IMR-90 (cell line): ENCODE measurements at regions not wholly inside any gene's neighbourhood (a gene's known extent, or its start where the extent isn't known, plus 50 kb on each side); places are given as distances from the start of the nearest gene placed in this dataset.

Source experiments
- ATAC-seq: fragments of 200-7000 bp; cut with Tn5 transposase; 2 replicates; pipeline ENCODE4 v1.9.1; 2020; ENCODE audit warnings: low read depth, mild to moderate bottlenecking, moderate library complexity
- BruUV-seq: library from RNA; stranded (reverse); fragments of 400-500 nt; replicated peaks from 2 replicates; lab custom pipeline; 2021; lab: Mats Ljungman, UMichigan
- CTCF ChIA-PET: fragments of 300-600 bp; formaldehyde crosslinking; extraction: SDS; loops from one replicate; lab custom pipeline; 2021; ENCODE audit warnings: antibody characterized with exemption; lab: Yijun Ruan, JAX
- POLR2A ChIA-PET: fragments of 300-600 bp; sonication (Branson Sonifier 250); formaldehyde crosslinking; loops from one replicate; lab custom pipeline; 2022; ENCODE audit warnings: antibody characterized with exemption; ENCODE audit not compliant: unreplicated experiment; lab: Charles Lee
- DNase-seq: peaks from one replicate; pipeline ENCODE4 v3.0.0; 2013
- H2AFZ ChIP-seq: replicated peaks from 2 replicates; pipeline ENCODE3; 2013; ENCODE audit warnings: low read length, mild to moderate bottlenecking; ENCODE audit not compliant: poor library complexity
- H2AK5ac ChIP-seq: 2 replicates; pipeline ENCODE4 v1.6.1; 2013; ENCODE audit warnings: low read depth, low read length, inconsistent platforms
- H2AK9ac ChIP-seq: replicated peaks from 2 replicates; pipeline ENCODE3; 2013; ENCODE audit warnings: mild to moderate bottlenecking, low read depth, low read length, moderate library complexity; ENCODE audit not compliant: poor library complexity
- H2BK120ac ChIP-seq: 2 replicates; pipeline ENCODE4 v1.6.1; 2013; ENCODE audit warnings: low read depth, low read length, inconsistent platforms
- H2BK15ac ChIP-seq: 3 replicates; pipeline ENCODE4 v1.6.1; 2013; ENCODE audit warnings: low read depth, low read length, inconsistent platforms
- H2BK20ac ChIP-seq: 2 replicates; pipeline ENCODE4 v1.6.1; 2013; ENCODE audit warnings: low read depth, mild to moderate bottlenecking, inconsistent platforms, low read length, moderate library complexity
- H2BK5ac ChIP-seq: 2 replicates; pipeline ENCODE4 v1.6.1; 2013; ENCODE audit warnings: mild to moderate bottlenecking, low read depth, low read length, inconsistent platforms; ENCODE audit not compliant: poor library complexity, severe bottlenecking
- H3K14ac ChIP-seq: replicated peaks from 2 replicates; pipeline ENCODE4 v1.6.1; 2013; ENCODE audit warnings: low read depth, low read length, inconsistent platforms
- H3K18ac ChIP-seq: 2 replicates; pipeline ENCODE4 v1.6.1; 2013; ENCODE audit warnings: low read depth, low read length, control low read depth
- H3K23ac ChIP-seq: 2 replicates; pipeline ENCODE4 v1.6.1; 2013; ENCODE audit warnings: low read depth, low read length, inconsistent platforms
- H3K27ac ChIP-seq: 2 replicates; pipeline ENCODE4 v1.5.1; 2013; ENCODE audit warnings: mild to moderate bottlenecking, control low read depth, low read length; ENCODE audit not compliant: insufficient read depth
- H3K27me3 ChIP-seq: 2 replicates; pipeline ENCODE4 v1.6.1; 2013; ENCODE audit warnings: low read length; ENCODE audit not compliant: control insufficient read depth, insufficient read depth
- H3K36me3 ChIP-seq: 2 replicates; pipeline ENCODE4 v1.6.1; 2013; ENCODE audit warnings: low read length, mixed read lengths; ENCODE audit not compliant: control insufficient read depth, insufficient read depth
- H3K4ac ChIP-seq: 2 replicates; pipeline ENCODE4 v1.6.1; 2013; ENCODE audit warnings: low read depth, low read length, inconsistent platforms
- H3K4me1 ChIP-seq: 2 replicates; pipeline ENCODE4 v1.6.1; 2013; ENCODE audit warnings: low read length, mixed read lengths; ENCODE audit not compliant: control insufficient read depth, insufficient read depth
- H3K4me2 ChIP-seq: 2 replicates; pipeline ENCODE4 v1.6.1; 2013; ENCODE audit warnings: low read depth, mild to moderate bottlenecking, control low read depth, low read length, moderate library complexity
- H3K4me3 ChIP-seq: 2 replicates; pipeline ENCODE4 v1.5.1; 2013; ENCODE audit warnings: low read depth, mild to moderate bottlenecking, control low read depth, low read length, moderate library complexity; ENCODE audit not compliant: insufficient read depth
- H3K56ac ChIP-seq: 2 replicates; pipeline ENCODE4 v1.6.1; 2013; ENCODE audit warnings: low read length, inconsistent platforms; ENCODE audit not compliant: insufficient read depth; ENCODE audit errors: extremely low read depth
- H3K79me1 ChIP-seq, 2 experiments: 2 replicates each; pipeline ENCODE4 v1.6.1; 2013; ENCODE audit warnings: low read length in 2 of 2, inconsistent platforms in 1 of 2, low read depth in 1 of 2
- H3K9ac ChIP-seq: 2 replicates; pipeline ENCODE4 v1.6.1; 2013; ENCODE audit warnings: low read depth, low read length, control low read depth
- H3K9me1 ChIP-seq: 2 replicates; pipeline ENCODE4 v1.6.1; 2013; ENCODE audit warnings: low read length, inconsistent platforms; ENCODE audit not compliant: insufficient read depth
- H3K9me3 ChIP-seq: 2 replicates; pipeline ENCODE4 v1.6.1; 2013; ENCODE audit warnings: low read length; ENCODE audit not compliant: control insufficient read depth, insufficient read depth
- H4K20me1 ChIP-seq: 2 replicates; pipeline ENCODE4 v1.6.1; 2013; ENCODE audit warnings: low read length, inconsistent platforms; ENCODE audit not compliant: insufficient read depth
- H4K5ac ChIP-seq: 2 replicates; pipeline ENCODE4 v1.6.1; 2013; ENCODE audit warnings: mild to moderate bottlenecking, low read depth, low read length, control low read depth
- H4K8ac ChIP-seq, 2 experiments: 2 replicates each; pipeline ENCODE4 v1.6.1; 2013; ENCODE audit warnings: low read depth in 2 of 2, low read length in 2 of 2, control low read depth in 1 of 2, inconsistent platforms in 1 of 2
- H4K91ac ChIP-seq: 2 replicates; pipeline ENCODE4 v1.6.1; 2013; ENCODE audit warnings: low read depth, low read length, inconsistent platforms; ENCODE audit not compliant: insufficient read depth
- BHLHE40 ChIP-seq: fragments of 150-350 bp; IDR thresholded peaks from 2 replicates; pipeline ENCODE4 v1.6.1; 2016; ENCODE audit warnings: mild to moderate bottlenecking, low read depth, low read length
- CEBPB ChIP-seq: IDR thresholded peaks from 2 replicates; pipeline ENCODE4 v1.6.1; 2012; ENCODE audit warnings: low read depth, low read length, improper control_type of control experiment
- CHD1 ChIP-seq: IDR thresholded peaks from 2 replicates; pipeline ENCODE4 v1.6.1; 2012; ENCODE audit warnings: low read depth, low read length, improper control_type of control experiment
- FOS ChIP-seq: fragments of 150-350 bp; IDR thresholded peaks from 2 replicates; pipeline ENCODE4 v1.6.1; 2016; ENCODE audit warnings: low read depth, low read length
- MAFK ChIP-seq: IDR thresholded peaks from 2 replicates; pipeline ENCODE4 v1.6.1; 2012; ENCODE audit warnings: low read depth, low read length, improper control_type of control experiment
- MAZ ChIP-seq: IDR thresholded peaks from 2 replicates; pipeline ENCODE4 v1.6.1; 2012; ENCODE audit warnings: low read depth, mild to moderate bottlenecking, low read length, improper control_type of control experiment, moderate library complexity, borderline replicate concordance
- MXI1 ChIP-seq: IDR thresholded peaks from 2 replicates; pipeline ENCODE4 v1.6.1; 2012; ENCODE audit warnings: low read depth, mild to moderate bottlenecking, low read length, moderate library complexity, borderline replicate concordance
- NFE2L2 ChIP-seq: fragments of 150-350 bp; IDR thresholded peaks from 2 replicates; pipeline ENCODE4 v1.6.1; 2016; ENCODE audit warnings: low read depth, mild to moderate bottlenecking, low read length
- POLR2A ChIP-seq: IDR thresholded peaks from 2 replicates; pipeline ENCODE4 v1.6.1; 2012; ENCODE audit warnings: mild to moderate bottlenecking, low read depth, low read length
- RAD21 ChIP-seq: IDR thresholded peaks from 2 replicates; pipeline ENCODE4 v1.6.1; 2012; ENCODE audit warnings: low read length, improper control_type of control experiment
- RCOR1 ChIP-seq: IDR thresholded peaks from 2 replicates; pipeline ENCODE4 v1.6.1; 2012; ENCODE audit warnings: mild to moderate bottlenecking, low read length, improper control_type of control experiment; ENCODE audit not compliant: insufficient replicate concordance
- RFX5 ChIP-seq: IDR thresholded peaks from 2 replicates; pipeline ENCODE4 v1.8.0; 2012; ENCODE audit warnings: low read depth, mild to moderate bottlenecking, low read length, moderate library complexity
- SMC3 ChIP-seq: fragments of 150-350 bp; IDR thresholded peaks from 2 replicates; pipeline ENCODE4 v1.6.1; 2016; ENCODE audit warnings: low read depth, mild to moderate bottlenecking, antibody characterized with exemption, low read length, moderate library complexity
- dilution Hi-C: fragments of 300-500 bp; cut with HindIII; formaldehyde crosslinking; loops from one replicate; pipeline ENCODE4 v1.14.3; 2018; ENCODE audit warnings: low sequenced_read_pairs; ENCODE audit not compliant: unreplicated experiment
- in situ Hi-C: fragments of 300-500 bp; cut with MboI; formaldehyde crosslinking; loops from 3 replicates; pipeline ENCODE4 v1.14.3; 2019; ENCODE audit warnings: low sequenced_read_pairs, inconsistent platforms, mixed read lengths
- intact Hi-C: fragments of 100-400 bp; cut with micrococcal nuclease; formaldehyde crosslinking; loops from 2 replicates; pipeline ENCODE4 v1.10.0; 2022
- TF ChIP-seq, protein P1 (sequence below): conservative IDR thresholded peaks from 2 replicates; pipeline ENCODE4 v1.5.1; 2012; ENCODE audit warnings: mild to moderate bottlenecking, low read depth, low read length, improper control_type of control experiment
- TF ChIP-seq, protein P2 (sequence below): fragments of 150-350 bp; IDR thresholded peaks from 2 replicates; pipeline ENCODE4 v1.6.1; 2016; ENCODE audit warnings: low read depth, mild to moderate bottlenecking, low read length, moderate library complexity, borderline replicate concordance
- TF ChIP-seq, protein P3 (sequence below): fragments of 150-350 bp; IDR thresholded peaks from 2 replicates; pipeline ENCODE4 v1.6.1; 2017; ENCODE audit warnings: mild to moderate bottlenecking, antibody characterized with exemption, low read length, low read depth

- Histone ChIP-seq H3K9me3 (no peaks in the 10 kb centered on the region), H3K36me3 (no peaks in the 10 kb centered on the region), H3K4ac (no peak overlapping the region), H3K4me2 (no peak overlapping the region), H3K56ac (no peak overlapping the region), H4K20me1 (no peaks in the 10 kb centered on the region), H3K9ac (no peak overlapping the region), H3K4me3 (no peak overlapping the region), H2BK5ac (no peak overlapping the region), H2BK15ac (no peak overlapping the region), H3K14ac (no peak overlapping the region), H4K5ac (no peak overlapping the region), H2AK5ac (no peak overlapping the region), H3K9me1 (no peaks in the 10 kb centered on the region), H3K18ac (no peak overlapping the region), H4K8ac (no peak overlapping the region), H2AFZ (no peak overlapping the region), H3K79me1 (no peaks in the 10 kb centered on the region), H2BK20ac (no peak overlapping the region), H3K27ac (no peak overlapping the region), H2BK120ac (no peak overlapping the region), H3K23ac (no peak overlapping the region), H2AK9ac (no peak overlapping the region), H3K4me1 (no peaks in the 10 kb centered on the region), H3K27me3 (no peaks in the 10 kb centered on the region), H4K91ac (no peak overlapping the region)
- TF ChIP-seq, protein P1, sequence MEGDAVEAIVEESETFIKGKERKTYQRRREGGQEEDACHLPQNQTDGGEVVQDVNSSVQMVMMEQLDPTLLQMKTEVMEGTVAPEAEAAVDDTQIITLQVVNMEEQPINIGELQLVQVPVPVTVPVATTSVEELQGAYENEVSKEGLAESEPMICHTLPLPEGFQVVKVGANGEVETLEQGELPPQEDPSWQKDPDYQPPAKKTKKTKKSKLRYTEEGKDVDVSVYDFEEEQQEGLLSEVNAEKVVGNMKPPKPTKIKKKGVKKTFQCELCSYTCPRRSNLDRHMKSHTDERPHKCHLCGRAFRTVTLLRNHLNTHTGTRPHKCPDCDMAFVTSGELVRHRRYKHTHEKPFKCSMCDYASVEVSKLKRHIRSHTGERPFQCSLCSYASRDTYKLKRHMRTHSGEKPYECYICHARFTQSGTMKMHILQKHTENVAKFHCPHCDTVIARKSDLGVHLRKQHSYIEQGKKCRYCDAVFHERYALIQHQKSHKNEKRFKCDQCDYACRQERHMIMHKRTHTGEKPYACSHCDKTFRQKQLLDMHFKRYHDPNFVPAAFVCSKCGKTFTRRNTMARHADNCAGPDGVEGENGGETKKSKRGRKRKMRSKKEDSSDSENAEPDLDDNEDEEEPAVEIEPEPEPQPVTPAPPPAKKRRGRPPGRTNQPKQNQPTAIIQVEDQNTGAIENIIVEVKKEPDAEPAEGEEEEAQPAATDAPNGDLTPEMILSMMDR, result no peak
- TF ChIP-seq, protein P2, sequence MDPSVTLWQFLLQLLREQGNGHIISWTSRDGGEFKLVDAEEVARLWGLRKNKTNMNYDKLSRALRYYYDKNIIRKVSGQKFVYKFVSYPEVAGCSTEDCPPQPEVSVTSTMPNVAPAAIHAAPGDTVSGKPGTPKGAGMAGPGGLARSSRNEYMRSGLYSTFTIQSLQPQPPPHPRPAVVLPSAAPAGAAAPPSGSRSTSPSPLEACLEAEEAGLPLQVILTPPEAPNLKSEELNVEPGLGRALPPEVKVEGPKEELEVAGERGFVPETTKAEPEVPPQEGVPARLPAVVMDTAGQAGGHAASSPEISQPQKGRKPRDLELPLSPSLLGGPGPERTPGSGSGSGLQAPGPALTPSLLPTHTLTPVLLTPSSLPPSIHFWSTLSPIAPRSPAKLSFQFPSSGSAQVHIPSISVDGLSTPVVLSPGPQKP, result no peak
- TF ChIP-seq, protein P3, sequence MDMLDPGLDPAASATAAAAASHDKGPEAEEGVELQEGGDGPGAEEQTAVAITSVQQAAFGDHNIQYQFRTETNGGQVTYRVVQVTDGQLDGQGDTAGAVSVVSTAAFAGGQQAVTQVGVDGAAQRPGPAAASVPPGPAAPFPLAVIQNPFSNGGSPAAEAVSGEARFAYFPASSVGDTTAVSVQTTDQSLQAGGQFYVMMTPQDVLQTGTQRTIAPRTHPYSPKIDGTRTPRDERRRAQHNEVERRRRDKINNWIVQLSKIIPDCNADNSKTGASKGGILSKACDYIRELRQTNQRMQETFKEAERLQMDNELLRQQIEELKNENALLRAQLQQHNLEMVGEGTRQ, result no peak
- no peak for TF ChIP-seq MXI1
- TF ChIP-seq CEBPB, result no peak
- no peak for TF ChIP-seq RCOR1
- TF ChIP-seq SMC3, result no peak
- no peak for TF ChIP-seq BHLHE40
- TF ChIP-seq POLR2A, result no peak
- TF ChIP-seq FOS, result no peak
- no peak for TF ChIP-seq MAFK
- no peak for TF ChIP-seq NFE2L2
- TF ChIP-seq CHD1, result no peak
- no peak for TF ChIP-seq RFX5
- TF ChIP-seq RAD21, result no peak
- TF ChIP-seq MAZ, result no peak
- no peak for ATAC-seq
- ChIA-PET POLR2A (interaction anchor here (0.6 kb wide), 1 partner anchor 62 kb away, joined by 3 read pairs; no protein-coding TSS in a partner anchor), CTCF (no interaction called here)
- dilution Hi-C loops (no loop called here), intact Hi-C loops (no loop called here), in situ Hi-C loops (no loop called here)
- no TSS peak for BruUV-seq
- DNase-seq, result no peak
Observed at GRCh38 chr3:22942981-22943380, 260.1 kb upstream of the UBE2E2 start.
